ENCODE measurements at regions not wholly inside any gene's neighbourhood (a gene's known extent, or its start where the extent isn't known, plus 50 kb on each side); places are given as distances from the start of the nearest gene placed in this dataset.

DNA sequence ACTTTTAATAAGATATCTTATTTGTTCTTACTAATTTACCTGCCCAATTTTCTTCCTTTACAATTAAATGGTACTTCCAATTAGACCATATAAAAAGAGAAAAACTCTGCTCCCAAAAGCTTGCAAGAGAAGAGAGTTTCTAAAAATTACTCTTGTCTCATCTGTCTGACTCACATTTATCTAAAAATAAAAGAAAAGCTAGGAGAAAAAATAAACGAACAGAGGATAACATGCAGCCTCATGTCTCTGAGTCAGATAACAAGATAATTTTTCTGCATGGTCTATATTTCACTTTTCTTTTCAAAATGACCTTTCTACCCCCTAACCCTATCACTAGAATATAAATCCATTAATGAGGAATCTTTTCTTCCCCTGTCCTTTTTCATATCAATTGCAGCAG lies 127.2 kb upstream of the TCF21 start:
- H2AFZ ChIP-seq (ENCODE audit: low read length), result no peak overlapping the region
- H2BK120ac ChIP-seq (replicated peaks; ENCODE audit: low read depth, low read length), result no peak overlapping the region
- 83% methylated on average over 1 of the region's 1 CpG; no CpG with 5 or more reads in 1 of the 2 experiments for WGBS, 2 experiments (ENCODE audit: extremely low coverage in 1 of 2, insufficient coverage in 1 of 2, insufficient read length in 1 of 2, insufficient replicate concordance in 2 of 2, low coverage in 1 of 2, low lambda C conversion rate in 2 of 2, missing lambda C conversion rate in 1 of 2)
- H3K14ac ChIP-seq (ENCODE audit: insufficient read length), result no peak overlapping the region
- TF ChIP-seq ATF3 (IDR thresholded peaks at IDR 0.05; ENCODE audit: insufficient read depth, low read depth, low read length) (no peak), CBX8 (IDR thresholded peaks at IDR 0.05; ENCODE audit: borderline replicate concordance, low read depth, low read length) (no peak), HDAC6 (IDR thresholded peaks at IDR 0.05; ENCODE audit: low read depth, low read length) (no peak), BACH1 (IDR thresholded peaks at IDR 0.05; ENCODE audit: low read length) (no peak), JUND (IDR thresholded peaks at IDR 0.05; ENCODE audit: low read length) (no peak), CTCF (IDR thresholded peaks at IDR 0.05; ENCODE audit: control extremely low read depth in 1 of 3, insufficient read depth in 1 of 3, low read depth in 1 of 3, low read length in 3 of 3) (no peak)
- no peaks in the 10 kb centered on the region for H3K9me3 ChIP-seq (ENCODE audit: insufficient read depth in 2 of 2, low read depth in 1 of 2, low read length in 1 of 2)
- no peaks in the 10 kb centered on the region for H3K36me3 ChIP-seq (ENCODE audit: control insufficient read depth in 2 of 4, insufficient read depth in 4 of 4, low read length in 3 of 4)
- H3K23ac ChIP-seq (ENCODE audit: insufficient read length), result no peak overlapping the region
- H3K18ac ChIP-seq (ENCODE audit: extremely low read depth, low read length), result no peak overlapping the region
- ChIA-PET POLR2A (ENCODE audit: partially characterized antibody) (no interaction called here), CTCF (ENCODE audit: partially characterized antibody) (interaction anchor here (0.6 to 1.4 kb wide), 5 partner anchors 11 to 825 kb away, joined by 3 to 7 read pairs (median 3); no protein-coding TSS in a partner anchor)
- H2BK12ac ChIP-seq (ENCODE audit: low read depth, low read length), result no peak overlapping the region
- H3K79me2 ChIP-seq (ENCODE audit: control insufficient read depth in 1 of 2, insufficient read depth in 2 of 2, low read length in 2 of 2), result no peaks in the 10 kb centered on the region
- DNase-seq (ENCODE audit: low read depth in 1 of 2, low spot score in 2 of 2) (no peak), FAIRE-seq (no peak)
- no peak overlapping the region for H4K8ac ChIP-seq (ENCODE audit: extremely low read depth, insufficient read depth, low read length)
- H3K4me2 ChIP-seq (ENCODE audit: insufficient read depth in 1 of 2, low read depth in 2 of 2, low read length in 2 of 2), result no peak overlapping the region
- no peak overlapping the region for H3K56ac ChIP-seq (replicated peaks; ENCODE audit: insufficient read length, low read depth, low read length)
- H4K91ac ChIP-seq (replicated peaks; ENCODE audit: insufficient read length, low read length), result no peak overlapping the region
- no peaks in the 10 kb centered on the region for H4K20me1 ChIP-seq (replicated peaks in 1 of 2; ENCODE audit: control insufficient read depth in 1 of 2, insufficient read depth in 2 of 2, low read length in 2 of 2)
- H3K27ac ChIP-seq (ENCODE audit: low read depth, low read length), result no peak overlapping the region
- no peaks in the 10 kb centered on the region for H3K79me1 ChIP-seq (ENCODE audit: low read depth, low read length)
- no peak overlapping the region for H2BK20ac ChIP-seq (ENCODE audit: low read length)
- no peaks in the 10 kb centered on the region for H3K27me3 ChIP-seq (replicated peaks in 1 of 4; ENCODE audit: control insufficient read depth in 3 of 4, extremely low read depth in 1 of 4, insufficient read depth in 3 of 4, low read length in 3 of 4)
- peaks cover 0 to 3% (median 0%) of the 10 kb centered on the region in 4 experiments; a peak in 1 of 7 replicates for H3K4me1 ChIP-seq (replicated peaks in 1 of 4; ENCODE audit: control insufficient read depth in 3 of 4, insufficient read depth in 4 of 4, low read length in 3 of 4)
- H3K9ac ChIP-seq (replicated peaks in 1 of 4; ENCODE audit: extremely low read depth in 1 of 4, low read depth in 3 of 4, low read length in 3 of 4), result no peak overlapping the region
- no peak overlapping the region for H2BK15ac ChIP-seq (ENCODE audit: low read length)
- H2BK5ac ChIP-seq (ENCODE audit: low read depth, low read length), result no peak overlapping the region
- no peak overlapping the region for H3K4me3 ChIP-seq (ENCODE audit: extremely low read depth in 1 of 4, insufficient read depth in 2 of 4, low read depth in 3 of 4, low read length in 4 of 4)
- H3K23me2 ChIP-seq (ENCODE audit: low read depth, low read length), result no peaks in the 10 kb centered on the region
- H2AK5ac ChIP-seq (ENCODE audit: low read depth, low read length), result no peak overlapping the region
- H4K5ac ChIP-seq (ENCODE audit: insufficient read length, low read depth, low read length), result no peak overlapping the region
- no peak overlapping the region for H3K4ac ChIP-seq (replicated peaks; ENCODE audit: insufficient read length, low read depth, low read length)

All from H1 (cell line).